ENCODE measurements at regions not wholly inside any gene's neighbourhood (a gene's known extent, or its start where the extent isn't known, plus 50 kb on each side); places are given as distances from the start of the nearest gene placed in this dataset.

DNA sequence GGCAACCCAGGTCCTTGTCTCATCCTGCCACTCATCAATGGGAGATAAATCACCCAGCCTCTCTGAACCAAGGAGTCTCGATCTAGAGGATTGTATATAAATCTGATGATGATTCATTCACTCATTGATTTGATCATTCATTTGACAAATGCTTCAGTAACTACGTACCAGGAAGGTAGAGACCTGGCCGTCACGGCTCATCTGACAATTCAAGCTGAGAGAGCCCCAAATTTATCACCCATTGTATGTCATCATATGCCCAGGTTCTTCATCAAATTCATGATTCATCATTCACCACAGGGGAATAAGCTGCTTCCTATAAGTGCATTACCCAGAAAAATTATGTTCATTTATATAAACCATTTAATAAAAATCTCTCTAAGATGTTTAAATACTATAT is 116.9 kb downstream of the FAM161A start:
- no peak for TF ChIP-seq POLR2A (IDR thresholded peaks at IDR 0.05; ENCODE audit: low read depth, low read length)
- no peak for TF ChIP-seq POLR2AphosphoS5 (IDR thresholded peaks at IDR 0.05; ENCODE audit: low read depth, low read length)
